IgD-negative memory B cell (primary cell): ENCODE measurements at regions not wholly inside any gene's neighbourhood (a gene's known extent, or its start where the extent isn't known, plus 50 kb on each side); places are given as distances from the start of the nearest gene placed in this dataset.

Experiments
- H3K27ac Mint-ChIP-seq, 3 donors: one replicate each; pipeline ENCODE4 v1.8.0; 2020 to 2022; ENCODE audit warnings: mild to moderate bottlenecking in 3 of 3, mixed read lengths in 3 of 3, moderate library complexity in 1 of 3
- H3K27me3 Mint-ChIP-seq: one replicate; pipeline ENCODE4 v1.8.0; 2021; ENCODE audit warnings: mixed read lengths
- H3K36me3 Mint-ChIP-seq: one replicate; pipeline ENCODE4 v1.8.0; 2020; ENCODE audit warnings: mild to moderate bottlenecking, mixed read lengths
- H3K4me1 Mint-ChIP-seq, 3 donors: one replicate each; pipeline ENCODE4 v1.8.0; 2020 to 2022; ENCODE audit warnings: mixed read lengths in 3 of 3, mild to moderate bottlenecking in 1 of 3
- H3K4me3 Mint-ChIP-seq, 4 donors: one replicate each; pipeline ENCODE4 v1.8.0; 2020 to 2022; ENCODE audit warnings: mild to moderate bottlenecking in 4 of 4, mixed read lengths in 4 of 4, moderate library complexity in 3 of 4
- H3K9me3 Mint-ChIP-seq, 3 donors: one replicate each; pipeline ENCODE4 v1.8.0; 2020 to 2021; ENCODE audit warnings: mixed read lengths in 3 of 3, mild to moderate bottlenecking in 1 of 3

- Mint-ChIP-seq H3K27ac (no peak overlapping the region), H3K36me3 (no peaks in the 10 kb centered on the region), H3K4me1 (no peaks in the 10 kb centered on the region), H3K9me3 (peaks cover 0 to 10% (median 0%) of the 10 kb centered on the region in 3 donors), H3K27me3 (no peaks in the 10 kb centered on the region), H3K4me3 (no peak overlapping the region)
Measured at GRCh38 chr13:61852116-61852619, 436.5 kb upstream of the PCDH20 start.

GRCh38 chr13:61850794-61851193 lies 435.1 kb upstream of the PCDH20 start:
- Mint-ChIP-seq H3K4me3 (no peak overlapping the region), H3K9me3 (peaks cover 3 to 4% (median 3%) of the 10 kb centered on the region in 3 donors), H3K4me1 (no peaks in the 10 kb centered on the region), H3K27ac (no peak overlapping the region), H3K36me3 (no peaks in the 10 kb centered on the region), H3K27me3 (no peaks in the 10 kb centered on the region)

GRCh38 chr13:61838568-61838967 lies 422.9 kb upstream of the PCDH20 start:
- Mint-ChIP-seq H3K4me3 (no peak overlapping the region), H3K36me3 (no peaks in the 10 kb centered on the region), H3K4me1 (no peaks in the 10 kb centered on the region), H3K27me3 (no peaks in the 10 kb centered on the region), H3K27ac (no peak overlapping the region), H3K9me3 (peaks cover 0 to 4% (median 0%) of the 10 kb centered on the region in 3 donors)

GRCh38 chr13:61833228-61833627 lies 417.6 kb upstream of the PCDH20 start:
- Mint-ChIP-seq H3K27ac (no peak overlapping the region), H3K9me3 (peaks cover 0 to 4% (median 0%) of the 10 kb centered on the region in 3 donors), H3K4me1 (peaks cover 0 to 1% (median 0%) of the 10 kb centered on the region in 3 donors), H3K27me3 (no peaks in the 10 kb centered on the region), H3K36me3 (no peaks in the 10 kb centered on the region), H3K4me3 (no peak overlapping the region)

- Mint-ChIP-seq H3K36me3 (no peaks in the 10 kb centered on the region), H3K4me1 (peaks cover 0 to 1% (median 0%) of the 10 kb centered on the region in 3 donors), H3K4me3 (peak overlapping the region in 1 of 4 donors; percentile 4), H3K27ac (no peak overlapping the region), H3K9me3 (peaks cover 0 to 4% (median 0%) of the 10 kb centered on the region in 3 donors), H3K27me3 (no peaks in the 10 kb centered on the region)
Measured at GRCh38 chr13:61831026-61831425, 415.4 kb upstream of the PCDH20 start.

GRCh38 chr13:61830475-61830874 lies 414.8 kb upstream of the PCDH20 start:
- peaks cover 0 to 4% (median under 1%) of the 10 kb centered on the region in 3 donors for H3K9me3 Mint-ChIP-seq
- H3K36me3 Mint-ChIP-seq, result no peaks in the 10 kb centered on the region
- no peaks in the 10 kb centered on the region for H3K27me3 Mint-ChIP-seq
- no peak overlapping the region for H3K4me3 Mint-ChIP-seq
- peaks cover 0 to 1% (median 0%) of the 10 kb centered on the region in 3 donors for H3K4me1 Mint-ChIP-seq
- no peak overlapping the region for H3K27ac Mint-ChIP-seq

- Mint-ChIP-seq H3K4me1 (no peaks in the 10 kb centered on the region), H3K9me3 (peaks cover 0 to 14% (median 4%) of the 10 kb centered on the region in 3 donors), H3K27ac (no peak overlapping the region), H3K27me3 (no peaks in the 10 kb centered on the region), H3K4me3 (no peak overlapping the region), H3K36me3 (no peaks in the 10 kb centered on the region)
Measured at GRCh38 chr13:61824168-61824567, 408.5 kb upstream of the PCDH20 start.

- H3K27ac Mint-ChIP-seq, result no peak overlapping the region
- peaks cover 0 to 2% (median 0%) of the 10 kb centered on the region in 3 donors for H3K4me1 Mint-ChIP-seq
- no peaks in the 10 kb centered on the region for H3K36me3 Mint-ChIP-seq
- peaks cover 0 to 4% (median 3%) of the 10 kb centered on the region in 3 donors for H3K9me3 Mint-ChIP-seq
- H3K4me3 Mint-ChIP-seq, result no peak overlapping the region
- H3K27me3 Mint-ChIP-seq, result no peaks in the 10 kb centered on the region
Measured at GRCh38 chr13:61812286-61812685, 396.6 kb upstream of the PCDH20 start.

- no peak overlapping the region for H3K27ac Mint-ChIP-seq
- no peaks in the 10 kb centered on the region for H3K4me1 Mint-ChIP-seq
- no peaks in the 10 kb centered on the region for H3K27me3 Mint-ChIP-seq
Measured at GRCh38 chr13:61810065-61810464, 394.4 kb upstream of the PCDH20 start.

GRCh38 chr13:61797397-61797796 lies 381.7 kb upstream of the PCDH20 start:
- H3K27ac Mint-ChIP-seq, result no peak overlapping the region
- H3K36me3 Mint-ChIP-seq, result no peaks in the 10 kb centered on the region
- no peak overlapping the region for H3K4me3 Mint-ChIP-seq
- peaks cover 0 to 16% (median 5%) of the 10 kb centered on the region in 3 donors for H3K9me3 Mint-ChIP-seq
- H3K4me1 Mint-ChIP-seq, result no peaks in the 10 kb centered on the region
- no peaks in the 10 kb centered on the region for H3K27me3 Mint-ChIP-seq

More at GRCh38 chr13:61810065-61810464, 394.4 kb upstream of the PCDH20 start:
- Mint-ChIP-seq H3K4me3 (no peak overlapping the region), H3K36me3 (no peaks in the 10 kb centered on the region), H3K9me3 (peaks cover under 1 to 4% (median 1%) of the 10 kb centered on the region in 3 donors)

GRCh38 chr13:61795580-61795979 lies 379.9 kb upstream of the PCDH20 start:
- H3K36me3 Mint-ChIP-seq, result no peaks in the 10 kb centered on the region
- H3K4me1 Mint-ChIP-seq, result no peaks in the 10 kb centered on the region
- H3K27me3 Mint-ChIP-seq, result no peaks in the 10 kb centered on the region
- peaks cover 0 to 16% (median 2%) of the 10 kb centered on the region in 3 donors for H3K9me3 Mint-ChIP-seq
- H3K27ac Mint-ChIP-seq, result no peak overlapping the region
- H3K4me3 Mint-ChIP-seq, result no peak overlapping the region

GRCh38 chr13:61779456-61779855 lies 363.8 kb upstream of the PCDH20 start:
- H3K4me1 Mint-ChIP-seq, result no peaks in the 10 kb centered on the region
- no peak overlapping the region for H3K27ac Mint-ChIP-seq
- H3K4me3 Mint-ChIP-seq, result no peak overlapping the region
- no peaks in the 10 kb centered on the region for H3K27me3 Mint-ChIP-seq
- no peaks in the 10 kb centered on the region for H3K36me3 Mint-ChIP-seq
- peaks cover 0 to 7% (median 3%) of the 10 kb centered on the region in 3 donors for H3K9me3 Mint-ChIP-seq

- Mint-ChIP-seq H3K27me3 (no peaks in the 10 kb centered on the region), H3K27ac (no peak overlapping the region), H3K36me3 (no peaks in the 10 kb centered on the region), H3K4me3 (no peak overlapping the region), H3K9me3 (peaks cover 0 to 7% (median 3%) of the 10 kb centered on the region in 3 donors), H3K4me1 (no peaks in the 10 kb centered on the region)
Measured at GRCh38 chr13:61778531-61778930, 362.9 kb upstream of the PCDH20 start.

GRCh38 chr13:61777899-61778298 lies 362.2 kb upstream of the PCDH20 start:
- H3K4me3 Mint-ChIP-seq, result no peak overlapping the region
- H3K27ac Mint-ChIP-seq, result no peak overlapping the region
- no peaks in the 10 kb centered on the region for H3K4me1 Mint-ChIP-seq
- H3K27me3 Mint-ChIP-seq, result no peaks in the 10 kb centered on the region
- H3K9me3 Mint-ChIP-seq, result peaks cover 0 to 7% (median 3%) of the 10 kb centered on the region in 3 donors
- no peaks in the 10 kb centered on the region for H3K36me3 Mint-ChIP-seq

- H3K36me3 Mint-ChIP-seq, result no peaks in the 10 kb centered on the region
- H3K4me1 Mint-ChIP-seq, result no peaks in the 10 kb centered on the region
- H3K27me3 Mint-ChIP-seq, result no peaks in the 10 kb centered on the region
- H3K9me3 Mint-ChIP-seq, result peaks cover 0 to 7% (median 3%) of the 10 kb centered on the region in 3 donors
- H3K4me3 Mint-ChIP-seq, result no peak overlapping the region
- H3K27ac Mint-ChIP-seq, result no peak overlapping the region
Measured at GRCh38 chr13:61777271-61777670, 361.6 kb upstream of the PCDH20 start.

GRCh38 chr13:61774903-61775302 lies 359.3 kb upstream of the PCDH20 start:
- H3K4me1 Mint-ChIP-seq, result no peaks in the 10 kb centered on the region
- no peak overlapping the region for H3K27ac Mint-ChIP-seq
- no peaks in the 10 kb centered on the region for H3K27me3 Mint-ChIP-seq
- no peaks in the 10 kb centered on the region for H3K36me3 Mint-ChIP-seq
- peaks cover 0 to 3% (median 2%) of the 10 kb centered on the region in 3 donors for H3K9me3 Mint-ChIP-seq
- no peak overlapping the region for H3K4me3 Mint-ChIP-seq
